ENCODE measurements at regions not wholly inside any gene's neighbourhood (a gene's known extent, or its start where the extent isn't known, plus 50 kb on each side); places are given as distances from the start of the nearest gene placed in this dataset.

GRCh38 chr6:137737836-137738596, 129.0 kb upstream of the TNFAIP3 start:
- no peak for DNase-seq

GRCh38 chr6:137738931-137739504, 128.0 kb upstream of the TNFAIP3 start:
- no peak for DNase-seq

DNA sequence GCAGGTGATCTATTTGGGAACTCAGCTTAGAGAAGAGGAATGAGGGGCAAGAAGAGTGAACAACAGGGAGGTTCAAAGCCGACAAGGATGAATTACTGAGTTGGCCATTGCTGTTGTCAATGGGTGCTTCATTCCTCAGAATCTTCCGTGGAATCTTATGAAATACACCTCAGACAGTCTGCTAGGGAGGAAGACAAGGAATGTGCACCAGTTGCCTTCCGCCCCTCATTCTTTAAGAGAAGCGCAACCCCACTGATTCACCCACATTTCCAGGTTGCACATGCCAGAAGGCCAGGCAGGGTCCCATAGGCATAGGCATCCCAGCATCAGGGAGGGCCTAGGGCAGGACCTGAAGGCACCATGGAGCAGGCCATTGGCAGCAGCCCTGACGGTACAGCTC, 127.5 kb upstream of the TNFAIP3 start:
- no peak for DNase-seq

DNA sequence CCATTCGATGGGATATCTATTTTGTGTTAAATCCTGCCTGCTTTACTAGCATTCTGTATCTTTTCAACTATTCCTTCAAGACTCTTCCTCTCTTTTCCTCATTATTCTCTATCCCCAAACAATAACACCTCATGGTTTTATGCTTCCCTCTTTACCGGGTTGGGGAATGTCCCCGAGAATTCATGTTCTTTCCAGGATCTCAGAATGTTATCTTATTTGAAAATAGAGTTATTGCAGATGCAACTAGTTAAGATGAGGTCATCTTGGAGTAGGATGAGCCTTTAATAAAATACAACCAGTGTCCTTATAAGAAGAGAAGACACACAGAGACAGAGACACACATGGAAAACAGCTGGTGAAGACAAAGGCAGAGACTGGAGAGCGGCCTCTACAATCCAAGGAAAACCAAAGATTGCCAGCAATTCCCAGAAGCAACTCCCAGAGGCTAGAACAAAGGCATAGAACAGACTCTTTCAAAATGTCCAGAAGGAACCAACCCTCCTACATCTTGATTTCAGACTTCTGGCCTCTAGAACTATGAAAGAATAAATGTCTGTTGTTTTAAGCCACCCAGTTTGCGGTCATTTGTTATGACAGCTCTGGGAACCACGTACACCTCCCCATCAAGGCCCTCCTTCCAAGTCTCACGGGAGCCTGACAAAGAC, 126.8 kb upstream of the TNFAIP3 start:
- DNase-seq: no peak

GRCh38 chr6:137740967-137741761, 125.9 kb upstream of the TNFAIP3 start:
- no peak for DNase-seq

DNA sequence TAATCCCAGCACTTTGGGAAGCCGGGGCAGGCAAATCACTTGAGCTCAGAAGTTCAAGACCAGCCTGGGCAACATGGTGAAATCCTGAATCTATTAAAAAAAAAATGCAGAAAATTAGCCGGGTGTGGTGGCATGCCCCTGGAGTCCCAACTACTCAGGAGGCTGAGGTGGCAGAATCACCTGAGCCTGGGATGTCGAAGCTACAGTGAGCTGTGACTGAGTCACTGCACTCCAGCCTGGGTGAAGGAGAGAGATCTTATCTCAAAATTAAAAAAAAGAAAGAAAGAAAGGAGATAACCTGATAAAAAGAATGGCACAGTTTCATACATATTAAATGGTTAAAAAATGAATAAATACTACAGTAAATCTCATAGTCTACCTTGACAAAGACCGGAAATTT, 123.6 kb upstream of the TNFAIP3 start:
- DNase-seq: no peak

DNA sequence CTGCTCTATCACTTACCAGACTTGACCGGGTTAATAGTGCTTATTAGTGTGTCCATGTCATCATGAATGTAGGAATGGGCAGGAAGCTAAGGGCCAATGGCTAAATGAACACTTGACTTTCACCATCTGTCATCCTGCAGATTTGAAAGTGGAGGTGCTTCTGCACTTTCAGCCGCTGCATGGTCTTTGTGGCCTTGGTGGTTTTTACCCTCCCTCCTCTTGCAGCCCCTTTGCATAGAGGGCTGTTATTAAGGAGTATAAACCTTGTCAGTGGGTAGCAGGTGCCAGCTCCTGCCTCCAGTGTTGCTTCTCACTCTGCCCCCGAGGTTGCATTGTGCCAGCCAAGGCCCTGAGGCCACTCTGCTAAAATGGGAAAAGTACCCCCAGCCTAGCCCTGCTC, 122.2 kb upstream of the TNFAIP3 start:
- no peak for DNase-seq

DNA sequence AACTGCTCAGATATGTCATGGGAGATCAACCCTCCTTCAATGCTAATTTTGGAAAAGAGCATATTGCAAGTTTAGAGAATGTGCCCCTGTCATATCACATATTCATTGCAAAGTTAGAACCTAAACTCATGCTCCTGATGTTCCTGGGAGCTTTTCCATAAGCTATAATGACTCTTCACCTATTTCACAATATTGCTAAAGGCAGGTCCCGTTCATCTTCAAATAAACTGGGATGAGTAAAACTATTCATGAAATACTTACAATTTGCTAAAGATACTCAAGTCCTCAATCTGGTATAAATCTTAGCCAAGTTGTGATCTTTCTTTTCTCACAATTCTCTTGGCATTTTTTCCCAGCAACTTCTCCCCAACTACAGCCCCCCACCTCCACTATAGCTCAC, 121.7 kb upstream of the TNFAIP3 start:
- no peak for DNase-seq

DNA sequence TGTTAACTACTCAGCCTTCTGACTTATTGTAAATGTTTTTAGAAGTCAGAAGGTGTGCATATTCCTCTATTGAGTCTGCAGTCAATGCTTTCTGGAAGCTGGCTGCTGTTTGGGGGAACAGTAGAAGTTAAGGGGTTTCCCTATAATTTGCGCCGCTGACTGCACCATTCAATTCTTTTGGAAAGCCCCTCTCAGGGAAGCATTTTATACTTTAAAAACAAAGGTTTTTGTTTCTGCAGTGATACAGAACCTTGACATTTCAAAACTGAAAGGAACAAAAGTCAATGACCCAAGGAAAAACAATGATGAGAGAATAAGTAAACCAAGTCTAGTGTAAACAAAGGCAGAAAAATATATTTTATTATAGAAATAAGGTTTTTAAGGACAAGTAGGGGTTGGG, 120.8 kb upstream of the TNFAIP3 start:
- no peak for DNase-seq

- no peak for DNase-seq
These were observed 117.3 kb upstream of the TNFAIP3 start for GRCh38 chr6:137749696-137750211.

GRCh38 chr6:137750297-137750696, 116.8 kb upstream of the TNFAIP3 start:
- DNase-seq: no peak

DNA sequence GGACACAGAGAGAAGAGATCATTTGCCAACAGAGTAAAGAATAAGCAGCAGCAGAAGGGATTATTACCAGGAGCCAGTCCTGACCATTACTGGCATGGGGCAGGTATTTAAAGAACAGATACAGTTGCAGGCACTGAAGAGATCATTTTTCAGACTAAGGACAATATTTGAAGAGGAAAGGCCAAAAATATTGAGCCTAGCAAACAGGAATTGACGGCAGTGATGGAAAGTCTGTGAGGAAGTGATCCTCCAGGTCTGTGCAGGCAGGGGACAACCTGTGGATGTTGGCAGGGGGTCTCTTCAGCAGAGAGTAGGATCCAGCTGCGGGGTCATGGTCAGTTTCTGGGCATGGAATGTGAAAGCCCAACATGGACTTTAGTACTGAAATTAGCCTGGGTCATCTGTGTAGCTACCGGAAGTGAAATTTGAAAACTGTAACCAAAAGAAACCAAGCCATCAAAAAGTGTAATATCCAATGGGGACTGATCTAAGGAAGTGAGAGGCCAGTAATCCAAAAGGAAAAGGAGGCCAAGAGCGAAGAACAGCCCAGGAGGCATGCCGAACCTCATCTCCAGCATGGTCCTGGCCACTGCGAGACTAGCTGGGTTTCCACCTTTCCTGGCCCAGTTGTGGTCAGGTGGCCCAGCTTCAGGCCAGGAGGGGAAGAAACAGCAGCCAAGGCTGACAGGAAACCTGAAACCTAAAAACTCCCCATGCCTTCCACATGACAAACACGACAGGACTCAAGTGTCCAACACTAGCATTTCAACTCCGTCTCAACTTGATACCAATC, 115.1 kb upstream of the TNFAIP3 start:
- DNase-seq: no peak

- DNase-seq: no peak
These were observed 112.7 kb upstream of the TNFAIP3 start for GRCh38 chr6:137754366-137754765.

GRCh38 chr6:137754866-137755265, 112.2 kb upstream of the TNFAIP3 start:
- DNase-seq: no peak

DNA sequence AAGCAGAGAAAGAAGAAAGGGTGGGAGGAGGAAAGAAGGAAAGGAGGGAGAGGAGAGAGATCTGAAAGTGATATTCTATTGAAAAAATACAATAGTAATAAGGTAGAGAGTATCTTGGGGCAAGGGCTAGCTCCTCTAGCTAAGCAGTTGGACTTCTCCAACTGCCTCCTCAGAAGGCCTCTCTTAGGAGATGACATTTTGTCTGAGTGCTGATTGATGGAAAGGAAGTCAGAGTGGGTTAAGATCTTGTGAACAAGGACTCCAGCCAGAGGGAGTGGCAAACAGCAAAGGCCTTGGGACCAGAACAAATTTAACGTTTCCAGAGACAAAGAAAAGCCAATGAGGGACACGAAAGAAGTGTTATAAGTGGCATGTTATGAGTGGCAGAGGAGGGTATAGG, 111.8 kb upstream of the TNFAIP3 start:
- DNase-seq: no peak

DNA sequence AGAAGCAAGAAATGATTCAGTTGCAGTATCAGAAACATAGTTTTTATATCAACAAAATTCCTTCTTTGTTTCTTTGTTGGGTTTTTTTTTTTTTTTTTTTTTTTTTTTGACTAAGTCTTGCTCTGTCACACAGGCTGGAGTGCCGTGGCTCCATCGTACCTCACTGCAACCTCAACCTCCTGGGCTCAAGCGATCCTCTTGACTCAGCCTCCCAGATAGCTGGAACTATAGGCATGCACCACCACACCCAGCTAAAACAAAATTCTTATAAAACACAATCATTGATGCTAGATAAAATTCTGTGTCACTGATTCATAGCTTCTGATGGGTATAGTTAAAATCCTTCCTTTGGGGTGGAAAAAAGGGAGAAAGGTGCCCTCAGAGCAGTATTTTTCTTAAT, 110.3 kb upstream of the TNFAIP3 start:
- DNase-seq: no peak

DNA sequence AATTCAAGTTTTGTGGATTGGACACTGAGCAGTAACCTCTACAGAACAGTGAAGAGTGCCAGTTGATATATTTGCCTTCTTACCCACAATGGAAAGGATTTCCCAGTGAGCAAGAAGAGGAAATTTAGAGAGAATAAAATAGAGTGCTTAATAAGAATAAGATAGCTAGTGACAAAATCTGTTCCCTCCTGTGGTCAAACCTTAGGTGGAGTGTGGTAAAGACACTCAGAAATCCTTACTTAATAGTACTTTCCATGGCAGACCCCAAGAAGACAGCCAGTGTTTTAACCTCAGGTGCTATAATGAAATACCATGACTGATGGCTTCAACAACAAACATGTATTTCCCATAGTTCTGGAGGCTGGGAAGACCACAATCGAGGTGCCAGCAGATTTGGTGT, 108.4 kb upstream of the TNFAIP3 start:
- DNase-seq: no peak

DNA sequence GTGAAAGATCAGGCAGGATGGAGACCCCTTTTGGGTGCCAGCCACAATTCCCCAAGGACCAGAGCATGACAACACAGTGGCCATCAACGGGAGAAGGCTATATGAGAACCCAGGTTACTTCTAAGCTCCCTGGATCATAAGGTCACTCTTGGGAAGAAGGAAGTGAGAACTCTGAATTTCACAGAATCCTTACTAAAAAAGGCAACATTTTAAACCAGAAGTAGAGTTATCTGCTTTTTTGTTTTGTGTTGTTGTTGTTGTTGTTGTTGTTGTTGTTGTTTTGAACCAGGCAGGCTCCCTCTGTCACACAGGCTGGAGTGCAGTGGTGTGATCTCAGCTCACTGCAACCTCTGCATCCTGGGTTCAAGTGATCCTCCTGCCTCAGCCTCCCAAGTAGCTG, 107.4 kb upstream of the TNFAIP3 start:
- DNase-seq: no peak

GRCh38 chr6:137761072-137761471, 106.0 kb upstream of the TNFAIP3 start:
- DNase-seq: no peak

DNA sequence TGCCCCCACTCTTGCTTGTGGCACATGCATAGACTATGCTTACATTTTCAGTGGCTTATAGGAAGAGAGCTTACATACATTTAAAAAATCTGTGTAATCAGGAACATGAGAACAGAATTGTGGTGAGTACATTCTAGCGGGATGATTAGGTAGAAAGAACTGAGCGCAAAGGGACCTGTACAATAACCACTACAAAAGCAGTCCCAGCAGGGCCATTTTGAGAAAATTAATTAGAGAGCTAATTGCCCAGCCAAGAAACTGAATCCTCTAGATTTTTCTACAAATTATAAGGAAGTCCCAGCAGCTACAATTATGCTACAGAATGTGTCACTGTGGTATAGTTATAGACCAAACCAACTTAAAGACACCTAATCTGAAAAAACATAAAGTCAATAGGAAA, 105.6 kb upstream of the TNFAIP3 start:
- no peak for DNase-seq

DNA sequence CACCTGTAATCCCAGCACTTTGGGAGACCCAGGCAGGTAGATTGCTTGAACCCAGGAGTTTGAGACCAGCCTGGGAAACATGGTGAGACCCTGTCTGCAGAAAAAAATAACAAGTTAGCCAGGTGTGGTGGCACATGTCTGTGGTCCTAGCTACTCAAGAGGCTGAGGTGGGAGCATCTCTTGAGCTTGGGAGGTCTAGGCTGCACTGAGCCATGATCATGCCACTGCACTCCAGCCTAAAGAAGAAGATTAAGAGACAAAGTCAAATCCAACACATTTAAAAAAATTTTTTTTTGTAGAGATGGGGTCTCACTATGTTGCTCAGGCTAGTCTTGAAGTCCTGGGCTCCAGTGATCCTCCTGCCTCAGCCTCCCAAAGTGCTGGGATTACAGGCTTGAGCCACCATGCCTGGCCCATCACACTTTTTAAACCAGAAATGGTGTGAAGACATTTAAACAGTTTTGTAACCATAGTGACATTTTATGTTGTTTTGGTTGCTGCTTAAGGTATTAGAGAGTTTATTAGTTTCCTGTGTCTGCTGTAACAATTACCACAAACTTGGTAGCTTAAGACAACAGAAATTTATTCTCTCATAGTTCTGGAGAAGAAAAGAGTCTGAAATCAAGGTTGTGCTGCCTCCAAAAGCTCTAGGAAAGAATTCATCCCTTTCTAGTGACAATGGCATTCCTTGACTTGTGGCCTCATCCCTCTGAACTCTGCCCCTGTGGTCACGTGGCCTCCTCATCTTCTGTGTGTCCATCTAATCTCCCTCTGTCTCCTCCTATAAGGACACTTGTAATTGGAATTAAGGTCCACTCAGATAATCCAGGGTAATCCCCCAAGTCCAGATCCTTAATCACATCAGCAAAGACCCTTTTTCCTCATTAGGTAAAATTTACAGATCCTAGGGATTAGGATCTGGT, 104.6 kb upstream of the TNFAIP3 start:
- no peak for DNase-seq
